ENCODE measurements at regions not wholly inside any gene's neighbourhood (a gene's known extent, or its start where the extent isn't known, plus 50 kb on each side); places are given as distances from the start of the nearest gene placed in this dataset.
A peak's percentile ranks its signal among the peaks of the same experiment; 100 is the strongest.

DNA sequence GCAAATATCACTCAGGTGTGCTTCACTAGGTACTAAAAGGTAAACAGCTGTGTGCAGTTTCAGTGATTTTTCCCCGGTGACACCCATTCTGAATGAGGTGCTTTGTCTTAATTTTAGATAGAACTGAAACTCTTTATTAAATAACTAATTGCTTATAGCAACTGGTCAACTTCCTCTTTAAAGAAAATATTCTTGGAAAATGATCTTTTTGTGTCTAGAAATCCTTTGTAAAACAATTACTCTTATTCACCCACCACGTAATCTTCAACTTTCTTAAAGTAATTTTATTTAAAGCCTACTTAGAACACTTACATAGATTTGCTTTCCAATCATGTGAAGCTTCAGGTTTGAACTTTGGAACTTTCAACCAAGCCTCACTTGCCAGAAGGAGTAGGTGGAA is 57.9 kb upstream of the RMDN2 start:
- H3K27ac Mint-ChIP-seq, result no peak overlapping the region
- no peaks in the 10 kb centered on the region for H3K36me3 Mint-ChIP-seq (ENCODE audit: low read depth)
- peaks cover 54% of the 10 kb centered on the region for H3K4me1 Mint-ChIP-seq (ENCODE audit: low read depth)
- intact Hi-C loops (cut with micrococcal nuclease), result no loop called here
- no peaks in the 10 kb centered on the region for H3K9me3 Mint-ChIP-seq
- peaks cover 47% of the 10 kb centered on the region for H3K27me3 Mint-ChIP-seq
- no peak overlapping the region for H3K4me3 Mint-ChIP-seq

DNA sequence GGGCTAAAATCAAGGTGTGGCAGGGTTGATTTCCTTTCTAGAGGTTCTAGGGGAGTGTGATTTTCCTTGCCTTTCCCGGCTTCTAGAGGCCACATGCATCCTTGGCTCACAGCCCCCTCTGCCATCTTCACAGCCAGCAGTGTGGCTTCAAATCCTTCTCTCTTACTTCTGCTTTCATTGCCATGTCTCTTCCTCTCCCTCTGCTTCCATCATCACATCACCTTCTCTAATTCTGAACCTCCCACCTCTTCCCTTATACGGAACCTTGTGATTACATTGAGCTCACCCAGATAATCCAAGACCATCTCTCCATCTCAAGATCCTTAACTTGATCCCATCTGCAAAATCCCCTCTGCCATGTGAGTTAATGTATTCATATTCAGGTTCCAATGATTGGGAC is 56.2 kb upstream of the RMDN2 start:
- intact Hi-C loops (cut with micrococcal nuclease), result no loop called here
- H3K4me3 Mint-ChIP-seq, result no peak overlapping the region
- peaks cover 59% of the 10 kb centered on the region for H3K4me1 Mint-ChIP-seq (ENCODE audit: low read depth)
- H3K36me3 Mint-ChIP-seq (ENCODE audit: low read depth), result no peaks in the 10 kb centered on the region
- H3K27me3 Mint-ChIP-seq, result peaks cover 39% of the 10 kb centered on the region
- no peaks in the 10 kb centered on the region for H3K9me3 Mint-ChIP-seq
- no peak overlapping the region for H3K27ac Mint-ChIP-seq

DNA sequence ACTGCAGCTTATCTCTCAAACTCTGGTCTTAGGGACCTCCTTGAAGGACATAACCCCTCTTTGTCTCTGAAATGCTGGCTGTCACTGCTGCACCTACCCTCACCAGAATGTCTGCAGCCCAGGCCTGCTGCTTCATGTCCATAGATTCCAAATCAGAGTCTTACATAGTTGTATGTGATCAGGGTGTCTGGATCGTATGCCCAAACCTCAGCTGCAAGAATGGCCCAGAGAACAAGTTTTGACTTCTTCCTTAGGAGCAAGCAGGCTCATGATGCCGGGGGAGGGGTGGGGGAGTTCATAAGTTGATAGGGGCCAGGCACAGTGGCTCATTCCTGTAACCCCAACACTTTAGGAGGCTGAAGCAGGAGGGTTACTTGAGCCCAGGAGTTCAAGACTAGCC is 55.8 kb upstream of the RMDN2 start:
- intact Hi-C loops (cut with micrococcal nuclease), result no loop called here
- Mint-ChIP-seq H3K36me3 (ENCODE audit: low read depth) (no peaks in the 10 kb centered on the region), H3K9me3 (no peaks in the 10 kb centered on the region), H3K4me1 (ENCODE audit: low read depth) (peaks cover 59% of the 10 kb centered on the region), H3K27ac (no peak overlapping the region), H3K27me3 (peaks cover 39% of the 10 kb centered on the region), H3K4me3 (no peak overlapping the region)

DNA sequence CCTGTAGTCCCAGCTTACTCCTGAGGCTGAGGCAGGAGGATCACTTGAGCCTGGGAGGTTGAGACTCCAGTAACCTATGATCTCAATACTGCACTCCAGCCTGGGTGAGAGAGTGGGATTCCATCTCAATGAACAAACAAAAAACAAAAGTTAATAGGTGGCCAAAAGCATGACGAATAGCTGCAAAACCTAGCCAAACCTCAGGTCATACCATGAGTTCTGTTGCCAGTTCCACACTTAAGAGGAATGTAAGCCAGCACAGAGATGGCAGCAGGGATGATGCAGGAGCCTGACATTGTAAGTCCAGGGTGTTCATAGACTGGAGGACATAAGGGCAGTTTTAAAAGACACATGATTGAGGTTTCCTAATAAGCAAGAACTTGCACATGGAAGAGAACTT is 55.3 kb upstream of the RMDN2 start:
- intact Hi-C loops (cut with micrococcal nuclease), result loop anchor here (10.0 kb wide), 1 partner anchor 195 kb away; the partner anchor contains the start of gene CDC42EP3
- no peak overlapping the region for H3K4me3 Mint-ChIP-seq
- H3K27ac Mint-ChIP-seq, result no peak overlapping the region
- H3K27me3 Mint-ChIP-seq, result peaks cover 43% of the 10 kb centered on the region
- peaks cover 63% of the 10 kb centered on the region for H3K4me1 Mint-ChIP-seq (ENCODE audit: low read depth)
- no peaks in the 10 kb centered on the region for H3K9me3 Mint-ChIP-seq
- no peaks in the 10 kb centered on the region for H3K36me3 Mint-ChIP-seq (ENCODE audit: low read depth)

DNA sequence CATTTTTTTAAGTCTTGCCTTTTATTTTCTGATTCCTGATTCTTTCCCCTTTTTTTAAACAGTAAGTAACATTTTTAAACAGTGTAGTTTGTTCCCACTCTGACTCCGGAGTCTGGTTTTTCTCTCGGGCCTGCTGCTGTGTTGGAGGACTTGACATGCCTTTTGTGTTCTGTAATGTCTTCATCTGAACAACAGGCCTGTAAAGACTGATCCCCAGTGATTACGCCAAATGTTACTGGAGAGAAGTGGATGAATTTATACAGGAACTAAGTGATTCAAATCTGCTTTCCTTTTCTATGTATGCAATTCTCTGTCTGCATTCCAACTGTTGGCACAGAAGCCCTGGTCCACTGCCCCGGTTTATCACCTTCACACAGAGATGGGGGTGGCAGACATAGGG is 54.3 kb upstream of the RMDN2 start:
- H3K27me3 Mint-ChIP-seq, result peaks cover 39% of the 10 kb centered on the region
- peaks cover 74% of the 10 kb centered on the region for H3K4me1 Mint-ChIP-seq (ENCODE audit: low read depth)
- H3K9me3 Mint-ChIP-seq, result no peaks in the 10 kb centered on the region
- no peaks in the 10 kb centered on the region for H3K36me3 Mint-ChIP-seq (ENCODE audit: low read depth)
- intact Hi-C loops (cut with micrococcal nuclease), result loop anchor here (10.0 kb wide), 1 partner anchor 196 kb away; the partner anchor contains the start of gene CDC42EP3
- no peak overlapping the region for H3K4me3 Mint-ChIP-seq
- H3K27ac Mint-ChIP-seq, result peak overlapping the region; percentile 68

DNA sequence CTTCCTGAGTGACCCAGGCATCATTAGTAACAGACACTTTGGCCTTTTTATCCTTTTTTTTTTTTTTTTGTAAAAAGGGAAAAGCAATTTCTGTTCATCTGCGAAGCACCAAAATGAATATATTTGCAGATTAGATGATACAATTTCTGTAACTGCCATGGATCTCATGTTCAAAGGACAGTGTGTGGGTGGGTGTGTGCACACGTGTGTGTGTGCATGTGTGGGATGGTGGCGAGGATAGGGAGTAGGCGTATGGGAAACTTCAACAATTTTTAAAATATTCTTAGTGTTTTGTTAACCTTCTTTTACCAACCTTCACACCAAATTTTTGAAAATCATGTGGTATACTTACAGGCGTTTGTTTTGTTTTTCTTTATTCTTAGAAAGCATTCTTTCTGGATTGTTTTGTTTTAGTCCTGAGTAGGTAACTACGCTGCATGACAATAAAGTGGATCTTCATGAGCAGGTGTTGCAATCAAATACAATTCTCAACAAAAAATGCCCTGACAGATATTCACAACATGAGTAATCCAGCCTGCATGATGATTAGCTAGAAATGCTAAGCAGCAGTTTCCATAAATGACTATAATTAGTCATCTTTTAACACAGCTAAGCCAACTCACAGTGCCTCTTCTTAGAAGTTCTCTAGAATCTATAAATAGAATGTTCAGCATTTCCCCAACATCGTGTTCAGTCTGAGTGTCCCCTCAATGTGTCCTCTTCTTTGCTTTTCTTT is 53.5 kb upstream of the RMDN2 start:
- H3K4me1 Mint-ChIP-seq (ENCODE audit: low read depth), result peaks cover 77% of the 10 kb centered on the region
- H3K9me3 Mint-ChIP-seq, result no peaks in the 10 kb centered on the region
- intact Hi-C loops (cut with micrococcal nuclease), result loop anchor here (10.0 kb wide), 1 partner anchor 197 kb away; the partner anchor contains the start of gene CDC42EP3
- peak overlapping the region; percentile 68 for H3K27ac Mint-ChIP-seq
- H3K27me3 Mint-ChIP-seq, result peaks cover 36% of the 10 kb centered on the region
- H3K4me3 Mint-ChIP-seq, result peak overlapping the region; percentile 9
- H3K36me3 Mint-ChIP-seq (ENCODE audit: low read depth), result no peaks in the 10 kb centered on the region

DNA sequence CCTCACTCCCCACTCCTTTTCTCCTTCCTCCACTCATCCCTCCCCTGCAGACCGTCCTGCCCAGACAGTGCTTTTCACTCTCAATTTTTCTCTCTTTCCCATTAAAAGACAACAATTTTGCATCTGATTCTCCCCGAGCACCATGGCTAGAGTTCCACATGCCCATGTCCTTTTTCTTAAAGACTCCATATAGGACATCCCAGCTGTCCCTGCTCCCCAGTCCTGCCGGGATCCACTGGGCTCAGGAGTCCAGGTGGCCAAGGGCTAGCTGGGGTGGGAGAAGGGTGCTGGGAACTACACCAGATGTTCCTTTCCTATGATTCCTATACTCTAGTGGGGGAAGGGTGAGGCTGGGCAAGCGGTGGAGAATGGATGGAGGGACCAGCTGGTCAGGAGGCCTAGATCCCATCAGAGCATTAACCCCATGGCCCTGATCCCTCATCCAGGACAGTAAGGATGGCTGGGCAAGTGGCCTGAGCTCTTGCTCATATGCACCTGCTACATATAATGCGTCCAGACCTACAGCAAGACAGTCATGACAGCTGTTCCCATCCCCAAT is 52.8 kb upstream of the RMDN2 start:
- Mint-ChIP-seq H3K4me3 (peak overlapping the region; percentile 9), H3K27me3 (peaks cover 35% of the 10 kb centered on the region), H3K4me1 (ENCODE audit: low read depth) (peaks cover 72% of the 10 kb centered on the region), H3K27ac (peak overlapping the region; percentile 68), H3K36me3 (ENCODE audit: low read depth) (no peaks in the 10 kb centered on the region), H3K9me3 (no peaks in the 10 kb centered on the region)
- intact Hi-C loops (cut with micrococcal nuclease), result loop anchor here (10.0 kb wide), 1 partner anchor 197 kb away; the partner anchor contains the start of gene CDC42EP3

DNA sequence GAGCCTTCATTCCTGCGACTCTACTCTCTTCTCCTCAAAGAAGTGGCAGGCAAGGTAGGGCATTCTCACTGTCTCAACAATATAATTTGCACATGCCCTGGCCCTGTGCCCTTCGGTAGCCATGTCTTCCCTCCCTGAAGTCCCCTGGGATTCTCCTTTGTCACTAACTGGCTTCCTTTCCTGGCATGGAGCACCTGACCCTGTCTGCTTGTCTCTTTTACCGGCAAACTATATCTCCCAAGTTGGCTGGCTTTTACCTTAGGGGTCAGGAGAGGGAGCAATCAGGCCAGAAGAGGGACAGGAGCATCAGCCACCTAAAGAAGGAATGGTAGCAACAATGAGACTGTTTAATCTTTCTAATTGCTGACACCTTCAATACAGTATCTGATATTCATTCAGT is 51.9 kb upstream of the RMDN2 start:
- Mint-ChIP-seq H3K4me3 (no peak overlapping the region), H3K4me1 (ENCODE audit: low read depth) (peaks cover 62% of the 10 kb centered on the region), H3K9me3 (no peaks in the 10 kb centered on the region), H3K27me3 (peaks cover 29% of the 10 kb centered on the region), H3K36me3 (ENCODE audit: low read depth) (no peaks in the 10 kb centered on the region), H3K27ac (peak overlapping the region; percentile 68)
- intact Hi-C loops (cut with micrococcal nuclease), result loop anchor here (10.0 kb wide), 1 partner anchor 198 kb away; the partner anchor contains the start of gene CDC42EP3

DNA sequence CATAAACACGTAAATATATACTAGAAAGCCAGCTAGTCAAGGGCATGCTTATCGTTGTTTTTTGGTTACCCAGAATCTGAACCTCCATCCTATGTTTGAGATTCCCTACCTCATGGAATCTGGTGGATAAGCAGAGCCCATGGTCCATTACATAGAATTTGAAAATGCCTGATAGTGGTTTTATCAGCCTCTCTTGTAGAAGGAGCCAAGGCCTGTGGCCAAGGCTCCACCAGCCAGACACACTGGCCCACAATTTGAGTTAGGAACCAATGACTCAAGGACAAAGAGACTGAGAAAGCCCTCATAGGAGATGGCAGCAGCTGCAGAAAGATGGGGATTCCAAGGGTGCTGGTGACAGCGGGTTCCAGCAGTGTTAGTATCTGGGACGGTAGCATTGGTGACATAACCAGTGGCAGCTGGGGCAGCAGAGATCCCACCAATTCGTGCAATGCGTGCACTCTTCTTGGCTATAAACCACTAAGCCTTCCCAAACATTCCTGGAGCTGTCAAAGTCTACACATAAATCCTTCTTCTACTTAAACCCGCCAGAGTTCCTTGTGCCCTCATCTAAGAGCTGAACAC is 51.2 kb upstream of the RMDN2 start:
- Mint-ChIP-seq H3K27ac (peak overlapping the region; percentile 0), H3K4me3 (no peak overlapping the region)
- intact Hi-C loops (cut with micrococcal nuclease), result loop anchor here (10.0 kb wide), 1 partner anchor 199 kb away; the partner anchor contains the start of gene CDC42EP3

DNA sequence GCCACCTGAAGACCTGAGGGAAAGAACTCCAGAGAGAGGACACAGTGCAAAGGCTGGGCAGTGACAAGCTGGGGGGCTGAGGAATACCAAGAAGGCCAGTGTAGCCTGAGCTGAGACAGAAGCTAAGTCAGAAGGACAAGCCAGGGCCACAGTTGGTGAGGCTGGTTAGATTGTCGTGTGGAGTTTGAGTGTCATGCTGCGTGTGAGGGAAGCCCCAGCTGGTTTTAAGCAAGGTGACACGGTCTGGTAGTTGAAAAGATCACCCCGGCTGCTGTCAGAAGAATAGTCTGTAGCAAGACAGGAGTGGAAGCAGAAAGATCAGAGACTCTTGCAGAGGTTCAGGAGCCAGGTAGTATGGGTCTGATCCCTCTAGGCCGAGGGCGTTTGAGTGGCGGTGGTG is 50.6 kb upstream of the RMDN2 start:
- intact Hi-C loops (cut with micrococcal nuclease), result loop anchor here (10.0 kb wide), 1 partner anchor 200 kb away; the partner anchor contains the start of gene CDC42EP3
- Mint-ChIP-seq H3K36me3 (ENCODE audit: low read depth) (no peaks in the 10 kb centered on the region), H3K9me3 (no peaks in the 10 kb centered on the region), H3K4me1 (ENCODE audit: low read depth) (peaks cover 50% of the 10 kb centered on the region), H3K27me3 (peaks cover 26% of the 10 kb centered on the region), H3K27ac (peak overlapping the region; percentile 0), H3K4me3 (no peak overlapping the region)

More for the DNA sequence above, 51.2 kb upstream of the RMDN2 start:
- H3K27me3 Mint-ChIP-seq, result peaks cover 26% of the 10 kb centered on the region
- peaks cover 56% of the 10 kb centered on the region for H3K4me1 Mint-ChIP-seq (ENCODE audit: low read depth)
- no peaks in the 10 kb centered on the region for H3K9me3 Mint-ChIP-seq
- no peaks in the 10 kb centered on the region for H3K36me3 Mint-ChIP-seq (ENCODE audit: low read depth)
